MM.1S (cell line): ENCODE measurements at regions not wholly inside any gene's neighbourhood (a gene's known extent, or its start where the extent isn't known, plus 50 kb on each side); places are given as distances from the start of the nearest gene placed in this dataset.
"Not testable (repeated sequence)": the region's sequence is repeated elsewhere in the genome, so short reads cannot be mapped to it uniquely, and the experiment has no call there.

ENCODE experiments used
- DNase-seq: peaks from one replicate; pipeline ENCODE4 v3.0.0-alpha.2; 2015
- H2AFZ ChIP-seq: fragments of 300-600 bp; sonication (generic); 2 replicates; pipeline ENCODE4 v1.6.0; 2016; ENCODE audit warnings: antibody characterized with exemption, low read length
- H3F3A ChIP-seq: fragments of 300-600 bp; sonication (generic); 2 replicates; pipeline ENCODE4 v1.6.1; 2016; ENCODE audit warnings: mild to moderate bottlenecking, antibody characterized with exemption, low read length, moderate library complexity, mixed read lengths; ENCODE audit not compliant: insufficient read depth
- H3K27ac ChIP-seq: fragments of 300-600 bp; sonication (generic); 2 replicates; pipeline ENCODE4 v1.5.1; 2016; ENCODE audit warnings: mild to moderate bottlenecking, low read length
- H3K27me3 ChIP-seq: fragments of 300-600 bp; sonication (generic); replicated peaks from 2 replicates; pipeline ENCODE4 v1.6.0; 2016; ENCODE audit warnings: low read length; ENCODE audit not compliant: insufficient read depth
- H3K36me3 ChIP-seq: fragments of 300-600 bp; sonication (generic); replicated peaks from 2 replicates; pipeline ENCODE4 v1.6.1; 2016; ENCODE audit warnings: mild to moderate bottlenecking, low read length, mixed read lengths; ENCODE audit not compliant: insufficient read depth
- H3K4me1 ChIP-seq: fragments of 300-600 bp; sonication (generic); 2 replicates; pipeline ENCODE4 v1.6.1; 2016; ENCODE audit warnings: low read length, mixed read lengths
- H3K4me2 ChIP-seq: fragments of 300-600 bp; sonication (generic); 2 replicates; pipeline ENCODE4 v1.6.0; 2016; ENCODE audit warnings: low read depth, low read length
- H3K4me3 ChIP-seq: fragments of 300-600 bp; sonication (generic); 2 replicates; pipeline ENCODE4 v1.5.1; 2016; ENCODE audit warnings: low read length, mixed read lengths
- H3K79me2 ChIP-seq: fragments of 300-600 bp; sonication (generic); 2 replicates; pipeline ENCODE4 v1.6.1; 2016; ENCODE audit warnings: mixed run types, low read length, mixed read lengths
- H3K9ac ChIP-seq: fragments of 300-600 bp; sonication (generic); 2 replicates; pipeline ENCODE4 v1.6.1; 2016; ENCODE audit warnings: low read length, mixed read lengths
- H3K9me2 ChIP-seq: fragments of 300-600 bp; sonication (generic); replicated peaks from 2 replicates; pipeline ENCODE4 v1.6.1; 2016; ENCODE audit warnings: mild to moderate bottlenecking, low read length, mixed read lengths; ENCODE audit not compliant: insufficient read depth
- H3K9me3 ChIP-seq: fragments of 300-600 bp; sonication (generic); replicated peaks from 2 replicates; pipeline ENCODE4 v1.6.1; 2016; ENCODE audit warnings: mild to moderate bottlenecking, low read length, mixed read lengths; ENCODE audit not compliant: insufficient read depth
- H4K20me1 ChIP-seq: fragments of 300-600 bp; sonication (generic); 2 replicates; pipeline ENCODE4 v1.6.1; 2016; ENCODE audit warnings: mild to moderate bottlenecking, low read length, moderate library complexity, mixed read lengths; ENCODE audit not compliant: insufficient read depth
- CTCF ChIP-seq: fragments of 300-600 bp; sonication (generic); IDR thresholded peaks from 2 replicates; pipeline ENCODE4 v1.5.1; 2016; ENCODE audit warnings: antibody characterized with exemption, low read length, mixed read lengths
- EZH2 ChIP-seq: fragments of 300-600 bp; sonication (generic); optimal IDR thresholded peaks from 2 replicates; pipeline ENCODE3; 2017; ENCODE audit warnings: low read depth, mild to moderate bottlenecking, antibody characterized with exemption, low read length, mixed read lengths
- EZH2phosphoT487 ChIP-seq: fragments of 300-600 bp; sonication (generic); IDR thresholded peaks from 2 replicates; pipeline ENCODE4 v1.6.1; 2018; ENCODE audit warnings: antibody characterized with exemption, low read length

- TF ChIP-seq CTCF = no peak
- TF ChIP-seq EZH2 = no peak
- TF ChIP-seq EZH2phosphoT487 = no peak
Observed at GRCh38 chr6:63514488-63515173, 57.6 kb upstream of the LOC128125822 start.

GRCh38 chr6:63515227-63515626, 57.1 kb upstream of the LOC128125822 start:
- not testable (repeated sequence) for H3K9ac ChIP-seq, H3K27me3 ChIP-seq, H3F3A ChIP-seq, H3K27ac ChIP-seq, H3K79me2 ChIP-seq, H3K4me3 ChIP-seq, H2AFZ ChIP-seq, H3K4me2 ChIP-seq, H4K20me1 ChIP-seq, H3K9me2 ChIP-seq, DNase-seq, H3K9me3 ChIP-seq, H3K36me3 ChIP-seq
- peaks cover 18% of the 10 kb centered on the region for H3K4me1 ChIP-seq

More at GRCh38 chr6:63514488-63515173, 57.6 kb upstream of the LOC128125822 start:
- Histone ChIP-seq H3K4me2 (no peak overlapping the region), H3F3A (0 out of 2 replicates have a peak, but pooled peaks cover 5% of the 10 kb centered on the region), H3K36me3 (no peaks in the 10 kb centered on the region), H2AFZ (no peak overlapping the region), H3K79me2 (no peaks in the 10 kb centered on the region), H3K27ac (no peak overlapping the region), H3K9ac (no peak overlapping the region), H3K4me3 (no peak overlapping the region), H3K9me3 (no peaks in the 10 kb centered on the region), H3K4me1 (peaks cover 13% of the 10 kb centered on the region), H3K27me3 (no peaks in the 10 kb centered on the region), H3K9me2 (no peaks in the 10 kb centered on the region), H4K20me1 (no peaks in the 10 kb centered on the region)
- DNase-seq = no peak

- no peak overlapping the region for H3K27ac ChIP-seq
Observed at GRCh38 chr6:63516186-63516944, 55.9 kb upstream of the LOC128125822 start.

More at GRCh38 chr6:63516186-63516944, 55.9 kb upstream of the LOC128125822 start:
- Histone ChIP-seq H3K4me1 (peaks cover 18% of the 10 kb centered on the region), H3F3A (0 out of 2 replicates have a peak, but pooled peaks cover 5% of the 10 kb centered on the region), H2AFZ (no peak overlapping the region), H3K9me2 (no peaks in the 10 kb centered on the region), H3K27me3 (no peaks in the 10 kb centered on the region), H3K9ac (no peak overlapping the region), H4K20me1 (no peaks in the 10 kb centered on the region), H3K36me3 (no peaks in the 10 kb centered on the region), H3K9me3 (no peaks in the 10 kb centered on the region), H3K4me3 (no peak overlapping the region), H3K79me2 (no peaks in the 10 kb centered on the region), H3K4me2 (no peak overlapping the region)
- no peak for DNase-seq
- TF ChIP-seq EZH2 (no peak), EZH2phosphoT487 (no peak), CTCF (no peak)
